ENCODE measurements at regions not wholly inside any gene's neighbourhood (a gene's known extent, or its start where the extent isn't known, plus 50 kb on each side); places are given as distances from the start of the nearest gene placed in this dataset.
A peak's percentile ranks its signal among the peaks of the same experiment; 100 is the strongest.

GRCh38 chr4:178789279-178789678 is 1347.0 kb upstream of the AGA start:
- DNase-seq (ENCODE audit: low spot score): no peak

GRCh38 chr4:178799204-178799603 is 1357.0 kb upstream of the AGA start:
- DNase-seq (ENCODE audit: low spot score): no peak

GRCh38 chr4:178808106-178808505 is 1365.9 kb upstream of the AGA start:
- DNase-seq (ENCODE audit: low spot score): no peak

GRCh38 chr4:178809921-178810320 is 1367.7 kb upstream of the AGA start:
- DNase-seq (ENCODE audit: low spot score): no peak

DNA sequence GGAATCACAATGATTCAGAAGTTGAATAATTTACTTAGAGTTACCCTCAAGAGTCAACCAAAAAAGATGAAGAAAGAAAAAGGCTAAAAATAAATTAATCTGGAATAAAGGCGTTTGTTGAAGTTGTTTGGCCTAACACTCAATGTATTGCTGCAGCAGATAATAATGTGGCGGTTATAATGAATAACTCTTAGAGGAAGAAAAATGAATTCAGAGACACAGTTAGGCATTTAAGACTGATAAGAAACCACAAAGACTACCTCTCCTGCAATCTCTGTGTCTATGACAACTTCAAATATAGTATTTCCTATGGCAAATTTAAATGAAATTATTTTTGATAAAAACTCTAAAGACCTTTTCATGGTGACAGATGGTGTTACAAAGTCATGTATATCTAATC is 1369.1 kb upstream of the AGA start:
- DNase-seq (ENCODE audit: low spot score): no peak

GRCh38 chr4:178812866-178813265 is 1370.6 kb upstream of the AGA start:
- DNase-seq (ENCODE audit: low spot score): no peak

- no peak for DNase-seq (ENCODE audit: low spot score)
These were observed 1372.7 kb upstream of the AGA start for GRCh38 chr4:178814908-178815307.

GRCh38 chr4:178823673-178824295 is 1381.5 kb upstream of the AGA start:
- no peak for DNase-seq (ENCODE audit: low spot score)

- DNase-seq (ENCODE audit: low spot score): no peak
These were observed 1394.6 kb upstream of the AGA start for GRCh38 chr4:178836865-178837264.

GRCh38 chr4:178838776-178839175 is 1396.5 kb upstream of the AGA start:
- no peak for DNase-seq (ENCODE audit: low spot score)

DNA sequence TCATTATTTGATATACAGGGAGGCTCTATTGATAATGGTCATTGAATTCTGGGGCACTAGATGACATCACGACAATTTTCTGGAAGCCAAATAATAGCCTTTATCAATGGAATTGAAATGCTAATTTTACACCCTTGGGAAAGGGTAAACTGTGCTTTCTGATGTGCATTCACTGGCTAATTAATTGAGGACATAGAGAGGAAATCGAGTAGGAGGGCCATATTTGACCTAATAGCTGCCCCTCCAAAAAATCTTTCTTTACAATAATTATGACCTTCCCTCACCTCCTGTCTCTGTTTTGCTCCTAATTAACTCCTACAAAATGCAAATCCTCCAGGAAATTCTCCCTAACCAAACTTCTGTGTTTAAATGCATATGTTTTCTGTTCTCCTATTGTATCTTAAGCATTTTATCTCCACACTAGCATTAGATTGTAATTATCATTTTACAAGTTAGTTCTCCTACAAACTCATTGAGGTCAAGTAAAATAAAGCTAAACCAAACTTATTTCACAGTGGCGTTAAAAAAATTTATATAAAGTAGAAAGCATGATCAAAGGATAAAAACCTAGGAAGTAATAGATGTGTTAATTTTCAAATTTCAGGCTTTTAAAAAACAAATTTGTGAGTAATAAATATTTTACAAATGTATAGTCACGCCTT is 1414.0 kb upstream of the AGA start:
- no peak for DNase-seq (ENCODE audit: low spot score)

GRCh38 chr4:178871476-178871875 is 1429.2 kb upstream of the AGA start:
- DNase-seq (ENCODE audit: low spot score): no peak

DNA sequence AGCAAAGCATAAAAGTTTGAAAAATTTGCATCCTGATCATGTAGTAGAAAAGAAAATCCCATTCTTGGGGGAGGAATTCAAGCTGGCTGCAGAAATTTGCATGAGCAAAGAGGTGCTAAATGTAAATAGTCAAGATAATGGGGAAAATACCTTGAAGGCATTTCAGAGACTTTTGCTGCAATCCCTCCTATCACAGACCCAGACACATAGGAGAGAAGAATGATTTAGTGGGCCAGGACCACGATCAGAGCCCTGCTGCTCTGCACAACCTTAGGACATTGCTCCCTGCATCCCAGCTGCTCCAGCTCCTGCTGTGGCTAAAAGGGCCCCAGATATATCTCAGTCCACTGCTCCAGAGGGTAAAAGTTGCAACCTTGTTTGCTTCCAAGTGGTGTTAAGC is 1439.7 kb upstream of the AGA start:
- no peak for DNase-seq (ENCODE audit: low spot score)

DNA sequence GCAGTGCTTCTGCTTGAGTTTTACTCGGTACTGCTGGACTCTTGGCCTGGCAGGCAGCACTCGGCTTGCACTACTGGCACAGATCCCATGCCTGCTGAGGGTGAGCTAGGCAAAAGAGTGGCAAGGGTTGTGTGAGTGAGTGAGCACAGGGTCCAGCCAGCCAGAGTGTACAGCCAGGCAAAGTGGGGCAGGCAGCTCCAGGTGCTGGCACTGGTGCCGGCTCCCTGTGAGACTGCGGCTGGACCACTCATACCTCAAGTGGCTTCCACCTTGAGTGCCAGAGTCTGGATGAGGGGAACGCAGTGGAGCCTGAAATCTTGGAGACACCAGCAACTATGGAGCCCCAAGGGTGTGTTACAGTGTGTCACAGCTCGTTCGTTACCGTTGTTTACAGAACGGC is 1451.9 kb upstream of the AGA start:
- DNase-seq (ENCODE audit: low spot score): peak; percentile 91

GRCh38 chr4:178899084-178899483 is 1456.8 kb upstream of the AGA start:
- no peak for DNase-seq (ENCODE audit: low spot score)

GRCh38 chr4:178917756-178918155 is 1475.5 kb upstream of the AGA start:
- peak; percentile 73 for DNase-seq (ENCODE audit: low spot score)

DNA sequence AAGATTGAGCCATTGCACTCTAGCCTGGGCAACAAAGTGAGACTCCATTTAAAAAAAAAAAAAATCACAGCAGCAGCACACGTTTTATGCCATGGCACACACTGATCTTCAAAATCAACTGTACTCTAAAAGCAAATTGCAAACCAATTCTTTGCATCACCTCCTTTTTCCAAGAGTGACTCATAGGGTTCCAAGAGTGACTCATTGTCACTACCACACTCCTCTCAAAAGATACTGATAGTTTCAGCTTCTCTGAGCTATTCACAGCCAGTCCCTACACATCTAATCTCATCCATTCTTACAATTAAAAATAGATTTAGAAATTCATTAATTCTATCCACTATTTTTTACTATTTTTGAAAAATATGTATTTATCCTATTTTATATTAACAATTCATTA is 1494.9 kb upstream of the AGA start:
- DNase-seq (ENCODE audit: low spot score): no peak

- no peak for DNase-seq (ENCODE audit: low spot score)
These were observed 1499.7 kb upstream of the AGA start for GRCh38 chr4:178941975-178942374.

DNA sequence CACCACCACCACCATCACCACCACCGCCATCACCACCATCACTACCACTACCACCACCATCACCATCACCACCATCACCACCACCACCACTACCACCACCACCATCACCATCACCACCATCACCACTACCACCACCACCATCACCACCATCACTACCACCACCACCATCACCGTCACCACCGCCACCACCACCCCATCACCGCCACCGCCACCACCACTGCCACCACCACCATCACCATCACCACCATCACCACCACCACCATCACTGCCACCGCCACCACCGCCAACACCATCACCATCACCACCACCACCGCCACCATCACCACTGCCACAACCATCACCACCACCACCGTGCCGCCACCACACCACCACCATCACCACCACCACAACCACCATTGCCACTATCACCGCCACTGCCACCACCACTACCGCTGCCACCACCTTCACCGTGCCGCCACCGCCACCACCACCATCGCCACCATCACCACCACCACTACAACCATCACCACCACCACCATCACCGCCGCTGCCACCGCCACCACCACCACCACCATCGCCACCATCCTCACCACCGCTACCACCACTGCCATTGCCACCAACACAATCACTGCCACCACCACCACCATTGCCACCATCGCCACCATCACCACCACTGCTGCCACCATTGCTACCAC is 1511.3 kb upstream of the AGA start:
- no peak for DNase-seq (ENCODE audit: low spot score)

DNA sequence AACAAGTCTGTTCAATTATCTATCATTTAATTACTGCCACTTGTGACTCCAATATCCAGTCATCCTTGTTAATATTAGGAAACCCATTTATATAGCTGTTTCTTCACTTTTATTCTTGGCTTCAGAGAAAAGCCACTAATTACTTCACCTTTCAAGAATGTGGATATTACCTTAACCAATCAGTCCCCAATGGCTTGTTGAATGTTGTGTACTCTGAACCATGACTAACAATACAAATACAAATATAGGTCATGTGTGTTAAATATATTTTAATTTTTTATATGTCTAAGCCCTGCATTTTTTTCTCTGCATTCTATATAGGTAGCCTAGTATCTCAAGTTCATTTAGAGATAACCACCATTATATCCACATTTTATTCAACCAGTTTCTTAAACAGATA is 1513.4 kb upstream of the AGA start:
- DNase-seq (ENCODE audit: low spot score): no peak

DNA sequence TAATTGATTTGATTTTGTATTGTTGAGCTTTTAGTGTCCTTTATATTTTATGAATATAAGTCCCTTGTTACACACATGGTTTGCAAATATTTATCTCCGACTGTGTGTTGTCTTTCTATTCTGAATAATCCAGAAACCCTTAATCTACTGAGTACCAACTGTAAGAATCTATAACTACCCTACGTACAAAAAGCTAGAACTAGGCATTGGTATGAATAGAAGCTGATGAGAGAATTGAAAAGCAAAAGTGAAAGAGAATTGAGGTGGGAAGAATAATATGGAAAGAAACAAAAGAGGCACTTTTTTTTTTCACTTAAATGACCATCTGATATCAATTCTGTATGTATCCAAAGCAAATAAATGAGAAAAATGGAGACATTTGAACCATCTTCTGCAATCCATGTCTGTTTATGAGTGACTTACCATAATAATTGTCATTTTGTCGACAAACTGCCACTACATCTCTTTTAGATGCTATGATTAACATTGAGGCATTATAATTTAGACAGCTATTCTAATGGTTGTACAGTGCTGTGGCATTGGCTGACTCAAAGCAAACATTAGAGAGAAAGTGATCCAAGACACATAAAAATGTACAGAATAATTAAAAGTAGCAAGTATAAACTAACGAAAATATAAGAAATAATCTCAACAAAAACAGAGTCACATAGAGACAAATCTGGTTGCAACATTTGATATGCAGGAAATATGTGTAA is 1516.6 kb upstream of the AGA start:
- DNase-seq (ENCODE audit: low spot score): no peak

- DNase-seq (ENCODE audit: low spot score): no peak
These were observed 1521.3 kb upstream of the AGA start for GRCh38 chr4:178963446-178964045.

DNA sequence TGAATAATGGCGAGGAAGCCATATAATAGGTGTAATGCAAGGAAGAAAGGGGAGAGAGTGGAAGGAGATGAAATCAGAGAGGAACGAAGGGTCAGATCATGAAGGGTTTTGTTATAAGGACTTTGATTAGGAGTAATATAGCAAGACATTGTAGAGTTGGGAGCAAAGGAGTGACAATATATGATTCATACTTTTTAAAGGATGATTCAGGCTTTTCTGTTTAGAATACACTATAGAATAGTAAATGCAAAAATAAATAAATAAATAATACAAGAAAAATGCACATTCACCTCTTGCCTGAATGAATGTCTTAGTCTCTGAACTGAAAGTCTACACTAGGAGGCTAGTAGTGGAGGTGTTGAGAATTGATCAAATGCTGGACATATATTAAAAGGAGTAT is 1524.4 kb upstream of the AGA start:
- no peak for DNase-seq (ENCODE audit: low spot score)
